ENCODE measurements at regions not wholly inside any gene's neighbourhood (a gene's known extent, or its start where the extent isn't known, plus 50 kb on each side); places are given as distances from the start of the nearest gene placed in this dataset.

GRCh38 chr16:87119168-87119567, 198.0 kb downstream of the C16orf95 start:
- TF ChIP-seq, protein P1, sequence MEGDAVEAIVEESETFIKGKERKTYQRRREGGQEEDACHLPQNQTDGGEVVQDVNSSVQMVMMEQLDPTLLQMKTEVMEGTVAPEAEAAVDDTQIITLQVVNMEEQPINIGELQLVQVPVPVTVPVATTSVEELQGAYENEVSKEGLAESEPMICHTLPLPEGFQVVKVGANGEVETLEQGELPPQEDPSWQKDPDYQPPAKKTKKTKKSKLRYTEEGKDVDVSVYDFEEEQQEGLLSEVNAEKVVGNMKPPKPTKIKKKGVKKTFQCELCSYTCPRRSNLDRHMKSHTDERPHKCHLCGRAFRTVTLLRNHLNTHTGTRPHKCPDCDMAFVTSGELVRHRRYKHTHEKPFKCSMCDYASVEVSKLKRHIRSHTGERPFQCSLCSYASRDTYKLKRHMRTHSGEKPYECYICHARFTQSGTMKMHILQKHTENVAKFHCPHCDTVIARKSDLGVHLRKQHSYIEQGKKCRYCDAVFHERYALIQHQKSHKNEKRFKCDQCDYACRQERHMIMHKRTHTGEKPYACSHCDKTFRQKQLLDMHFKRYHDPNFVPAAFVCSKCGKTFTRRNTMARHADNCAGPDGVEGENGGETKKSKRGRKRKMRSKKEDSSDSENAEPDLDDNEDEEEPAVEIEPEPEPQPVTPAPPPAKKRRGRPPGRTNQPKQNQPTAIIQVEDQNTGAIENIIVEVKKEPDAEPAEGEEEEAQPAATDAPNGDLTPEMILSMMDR (IDR thresholded peaks at IDR 0.05; ENCODE audit: low read depth, low read length, missing input control): no peak
- TF ChIP-seq, protein P2, sequence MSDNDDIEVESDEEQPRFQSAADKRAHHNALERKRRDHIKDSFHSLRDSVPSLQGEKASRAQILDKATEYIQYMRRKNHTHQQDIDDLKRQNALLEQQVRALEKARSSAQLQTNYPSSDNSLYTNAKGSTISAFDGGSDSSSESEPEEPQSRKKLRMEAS (IDR thresholded peaks at IDR 0.05): no peak
- TF ChIP-seq GABPA (IDR thresholded peaks at IDR 0.05 in 1 of 2, conservative IDR thresholded peaks at IDR 0.05 in 1 of 2) (no peak), TAF1 (conservative IDR thresholded peaks at IDR 0.05) (no peak), RAD21 (IDR thresholded peaks at IDR 0.05) (no peak), ZBTB33 (IDR thresholded peaks at IDR 0.05) (no peak), YY1 (IDR thresholded peaks at IDR 0.05) (no peak), RXRA (IDR thresholded peaks at IDR 0.05) (no peak), REST (IDR thresholded peaks at IDR 0.05) (no peak), FOXA2 (IDR thresholded peaks at IDR 0.05) (no peak)

All from liver (tissue), 3 donors.